ENCODE measurements at regions not wholly inside any gene's neighbourhood (a gene's known extent, or its start where the extent isn't known, plus 50 kb on each side); places are given as distances from the start of the nearest gene placed in this dataset.
"Not testable (repeated sequence)": the region's sequence is repeated elsewhere in the genome, so short reads cannot be mapped to it uniquely, and the experiment has no call there.

DNA sequence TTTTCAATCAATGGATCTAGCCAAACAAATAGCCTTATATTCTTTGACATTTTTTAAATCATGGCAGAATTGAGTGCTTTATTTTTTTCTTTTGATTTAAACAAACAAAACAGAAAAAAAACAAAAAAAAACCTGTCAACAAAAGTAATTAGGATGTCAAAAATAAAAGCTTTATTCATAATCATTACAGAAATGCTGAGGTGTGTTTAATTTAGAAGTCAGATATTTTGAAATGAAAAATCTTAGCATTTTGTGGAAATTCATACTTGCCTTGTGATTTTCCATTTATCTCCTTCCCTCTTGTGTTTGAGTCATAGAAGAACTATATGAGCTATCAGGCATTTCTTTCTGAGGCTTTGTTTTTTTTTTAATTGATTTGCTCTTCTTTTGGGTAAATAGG, 387.0 kb upstream of the STXBP6 start:
- DNase-seq (ENCODE audit: low read depth in 2 of 2): no peak

DNA sequence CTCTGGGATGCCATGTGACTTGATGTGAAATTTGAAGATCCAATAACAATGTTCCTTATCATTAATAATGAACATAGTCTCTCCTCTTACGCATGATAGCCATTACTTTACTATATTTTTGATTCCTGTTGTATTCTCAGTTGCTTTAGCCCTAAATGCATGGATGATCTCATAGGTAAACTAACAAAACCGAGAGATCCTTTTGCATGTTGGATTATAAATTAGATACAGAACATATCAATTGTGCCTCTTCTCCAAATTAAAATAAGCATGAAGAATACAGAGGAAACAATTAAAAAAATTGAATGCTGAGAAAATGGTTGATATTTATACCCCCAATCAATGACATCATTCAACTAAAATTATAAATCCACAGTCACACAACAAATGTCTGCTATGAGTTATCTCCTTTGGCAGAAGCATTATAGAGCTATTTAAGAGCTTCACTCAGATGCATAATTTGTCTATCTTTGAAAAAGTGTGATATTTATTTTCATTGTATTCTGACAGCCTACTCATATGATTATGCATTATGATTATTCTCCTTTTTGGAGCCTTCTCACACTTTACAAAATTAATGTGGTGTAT, 386.4 kb upstream of the STXBP6 start:
- no peak for DNase-seq (ENCODE audit: low read depth in 2 of 2)

DNA sequence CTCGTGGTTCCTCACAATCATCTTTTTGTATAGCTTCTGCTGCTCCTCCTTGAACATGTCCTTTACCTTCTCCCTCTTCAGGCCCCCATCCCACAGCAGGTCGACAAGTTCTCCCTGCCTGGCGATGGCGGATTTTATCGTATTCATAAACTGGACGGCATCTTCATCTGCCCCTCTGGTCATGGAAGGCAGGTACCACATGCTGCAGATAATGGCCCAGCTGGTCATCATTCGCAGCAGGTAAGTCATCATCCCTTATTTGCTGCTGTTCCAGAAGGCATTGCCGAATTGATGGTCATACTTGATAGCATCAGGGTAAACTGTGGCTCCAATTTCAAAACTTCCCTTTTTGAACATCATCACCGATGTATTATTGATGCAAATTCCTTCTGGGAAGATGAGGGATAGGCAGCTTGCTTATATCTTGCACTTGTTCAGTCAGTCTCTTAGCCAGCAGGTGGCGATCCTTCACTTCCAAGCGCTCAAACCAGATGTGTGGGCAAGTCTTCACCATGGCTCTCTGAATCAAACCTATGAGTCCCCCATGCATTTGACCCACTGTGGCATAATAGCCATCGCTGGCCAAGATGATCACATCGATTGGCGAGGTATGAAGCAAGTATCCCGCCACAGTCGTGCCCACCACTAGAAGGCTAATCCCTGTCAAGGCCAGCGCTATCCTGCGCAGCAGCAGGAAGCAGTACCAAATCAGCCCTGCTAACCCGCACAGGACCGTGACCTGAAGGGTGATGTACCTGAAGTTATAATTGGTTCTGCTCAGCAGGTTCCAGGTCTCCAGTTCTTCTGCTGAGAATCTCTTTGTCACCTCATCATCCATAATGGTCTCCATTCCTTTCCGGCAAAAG, 381.5 kb upstream of the STXBP6 start:
- DNase-seq (ENCODE audit: low read depth in 2 of 2): no peak

DNA sequence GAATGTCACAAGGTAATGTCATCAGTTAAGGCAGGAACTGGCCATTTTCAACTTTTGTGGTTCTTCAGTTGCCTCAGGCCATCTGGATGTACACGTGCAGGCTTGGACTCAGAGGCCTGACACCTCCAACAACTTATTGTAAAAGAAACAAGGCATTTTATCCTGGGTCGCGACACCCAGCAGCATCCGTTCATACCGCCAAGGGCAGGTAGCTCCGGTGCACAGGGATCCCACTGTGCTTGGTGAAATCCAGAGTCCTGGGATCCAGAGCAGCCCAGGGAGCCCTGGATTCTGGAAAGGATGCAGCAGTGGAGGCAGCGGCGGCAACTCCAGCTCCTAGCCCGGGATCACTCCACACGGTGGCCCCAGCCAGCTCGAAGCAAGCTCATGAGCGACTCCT, 380.9 kb upstream of the STXBP6 start:
- no peak for DNase-seq (ENCODE audit: low read depth in 2 of 2)

DNA sequence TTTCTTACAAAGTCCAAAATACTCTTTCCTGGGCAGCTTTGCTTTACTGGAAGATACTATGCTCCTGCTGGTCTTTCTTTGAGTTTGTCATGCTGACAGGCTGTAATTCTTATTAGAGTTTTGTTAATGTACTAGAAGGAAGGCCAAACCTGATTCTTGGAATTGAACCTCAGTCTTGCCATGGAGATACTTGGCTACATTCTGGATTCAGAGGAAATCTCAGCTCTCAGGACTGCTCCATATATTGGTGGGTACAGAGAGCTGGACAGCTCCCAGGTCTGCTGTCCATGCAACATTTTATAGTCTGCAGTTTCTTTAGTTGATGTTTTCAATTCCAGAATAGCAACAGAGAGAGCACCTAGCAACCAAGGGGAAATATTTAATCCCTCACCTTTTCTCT, 363.1 kb upstream of the STXBP6 start:
- no peak for DNase-seq (ENCODE audit: low read depth in 2 of 2)

DNA sequence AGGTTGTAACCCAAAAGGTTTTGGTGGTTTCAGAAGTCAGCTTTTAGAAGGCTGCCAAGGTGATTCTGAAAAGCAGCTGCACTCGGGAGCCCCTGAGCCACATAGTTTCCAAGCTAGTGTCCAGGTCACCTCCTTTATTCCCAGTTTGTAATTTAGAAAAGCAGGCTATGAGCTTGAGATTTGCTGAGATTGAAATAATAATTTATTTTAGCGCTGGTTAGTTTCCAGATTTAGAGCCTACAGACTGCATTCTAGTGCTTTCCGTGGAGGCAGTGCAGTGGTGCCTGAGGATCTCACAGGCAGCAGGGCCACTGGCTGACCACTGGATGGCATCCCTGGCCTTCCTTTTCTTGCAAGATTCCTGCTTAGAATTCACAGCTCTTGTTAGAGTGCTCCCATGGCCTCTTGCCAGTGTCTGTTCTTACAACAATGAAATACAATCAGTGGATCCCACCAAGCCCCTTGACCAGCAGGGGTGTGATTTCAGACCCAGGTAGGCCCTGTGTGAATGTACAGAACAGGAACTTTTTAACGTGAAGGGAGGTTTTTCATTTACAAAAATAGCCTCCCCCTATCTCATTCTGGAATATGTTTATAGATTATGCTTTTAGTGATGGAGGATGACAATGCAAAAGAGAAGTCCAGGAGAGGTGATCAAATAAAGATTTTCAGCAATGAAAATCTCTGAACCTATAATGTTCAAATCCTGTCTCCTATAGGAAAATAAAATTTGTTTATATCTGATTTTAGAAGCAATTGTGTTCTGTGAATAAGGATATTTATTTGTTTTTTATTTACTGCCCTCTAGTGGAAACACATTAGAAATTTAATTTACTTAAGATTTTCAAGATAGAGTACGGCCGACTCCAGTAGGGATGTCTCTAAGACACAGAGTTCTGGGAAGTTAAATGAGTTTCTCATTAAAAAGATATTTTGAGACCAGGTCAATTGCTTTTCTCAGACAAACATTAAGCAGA, 362.1 kb upstream of the STXBP6 start:
- no peak for DNase-seq (ENCODE audit: low read depth in 2 of 2)

DNA sequence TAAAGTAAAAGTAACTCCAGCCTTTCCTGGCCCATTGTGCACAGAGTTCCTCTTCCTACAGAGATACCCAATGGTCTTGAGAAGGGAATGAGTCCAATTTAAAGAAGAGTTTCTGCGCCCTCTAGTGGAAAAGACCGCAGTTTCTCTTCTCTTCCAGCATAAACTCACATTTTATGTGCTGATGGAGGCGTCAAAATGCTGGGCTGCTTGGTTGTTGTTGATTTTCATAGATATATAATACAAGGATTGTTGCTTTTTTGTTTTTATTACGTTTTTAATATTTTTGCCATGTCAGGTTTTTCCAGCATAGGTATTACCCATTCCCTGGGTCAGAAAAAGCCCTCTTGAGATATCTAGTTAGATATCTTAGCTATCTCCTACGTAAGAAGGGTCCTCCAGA, 356.9 kb upstream of the STXBP6 start:
- DNase-seq (ENCODE audit: low read depth in 2 of 2): peak in 1 of 2 donors; percentile 5

DNA sequence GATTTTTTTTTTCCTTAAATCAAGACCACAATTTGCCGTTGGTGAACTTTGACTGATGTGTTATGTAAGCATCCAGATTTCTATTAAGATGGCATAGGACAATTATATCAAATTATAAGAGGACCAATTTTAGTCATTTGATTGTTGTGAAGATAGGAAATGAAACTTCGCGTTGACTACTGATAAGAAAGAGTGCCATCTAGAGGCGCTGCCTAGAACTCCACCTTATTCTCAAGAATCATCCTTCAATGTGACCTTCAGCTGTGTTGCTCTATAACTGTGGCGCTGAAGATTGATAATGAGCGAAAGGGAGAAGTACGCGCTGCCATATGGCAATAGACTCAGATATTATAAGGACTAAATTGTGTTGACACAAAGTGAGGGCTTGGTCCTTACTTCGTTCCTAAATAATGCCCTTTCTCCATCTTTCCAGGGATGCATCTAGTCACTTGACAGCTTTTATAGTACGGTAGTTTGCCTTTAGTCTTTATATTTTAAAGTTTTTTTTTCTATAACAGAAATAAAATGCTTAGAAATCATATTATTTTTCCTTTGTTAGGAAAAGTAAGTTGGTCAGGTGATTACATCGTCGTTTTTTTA, 350.8 kb upstream of the STXBP6 start:
- peak; percentile 17 to 18 for DNase-seq (ENCODE audit: low read depth in 2 of 2)

DNA sequence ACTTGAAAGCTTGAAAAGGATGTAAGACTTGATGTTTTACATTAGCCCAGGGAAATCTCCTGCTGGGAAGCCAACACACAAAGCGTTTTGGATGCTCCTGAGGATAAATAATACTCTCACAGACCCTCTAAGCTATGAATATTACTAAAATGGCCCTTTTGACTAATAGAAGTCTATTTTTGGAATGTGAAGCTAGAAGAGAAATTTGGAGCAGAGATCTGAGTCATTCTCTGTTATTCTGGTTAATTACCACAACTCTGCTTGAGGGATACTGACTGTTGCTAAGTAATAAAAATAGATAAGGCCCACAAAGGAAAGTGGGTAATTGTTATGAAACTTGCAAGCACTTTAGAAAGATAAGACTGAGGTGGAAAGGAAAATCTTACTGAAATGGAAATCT, 346.2 kb upstream of the STXBP6 start:
- DNase-seq (ENCODE audit: low read depth in 2 of 2): no peak

DNA sequence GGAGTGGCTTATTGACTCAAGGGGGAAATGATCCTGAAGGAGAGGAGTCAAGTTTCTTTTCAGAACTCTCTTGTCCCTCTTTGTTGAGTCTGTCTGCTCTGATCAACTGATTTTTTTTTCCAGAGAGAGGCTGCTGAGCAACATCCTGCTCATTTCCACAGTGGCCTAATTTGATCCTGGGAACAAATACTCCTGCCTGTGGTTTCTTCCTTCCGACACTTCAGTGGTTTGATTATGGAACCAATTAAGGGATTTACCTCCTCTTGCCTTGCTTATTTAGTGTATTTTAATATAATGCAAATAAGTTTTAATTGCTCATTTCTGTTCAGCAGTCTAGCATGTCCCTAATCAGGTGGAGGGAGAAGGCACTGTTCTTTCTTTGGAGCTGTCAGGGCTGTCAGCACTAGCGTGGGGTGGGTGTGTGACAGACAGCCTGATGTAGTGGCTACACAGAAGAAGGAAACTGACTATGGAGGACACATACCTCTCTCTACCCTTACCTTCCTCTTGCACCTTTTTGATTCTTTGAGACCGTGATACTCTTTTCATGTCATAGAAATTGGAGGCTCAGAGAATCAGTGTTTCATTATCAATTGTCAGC, 344.9 kb upstream of the STXBP6 start:
- no peak for DNase-seq (ENCODE audit: low read depth in 2 of 2)

DNA sequence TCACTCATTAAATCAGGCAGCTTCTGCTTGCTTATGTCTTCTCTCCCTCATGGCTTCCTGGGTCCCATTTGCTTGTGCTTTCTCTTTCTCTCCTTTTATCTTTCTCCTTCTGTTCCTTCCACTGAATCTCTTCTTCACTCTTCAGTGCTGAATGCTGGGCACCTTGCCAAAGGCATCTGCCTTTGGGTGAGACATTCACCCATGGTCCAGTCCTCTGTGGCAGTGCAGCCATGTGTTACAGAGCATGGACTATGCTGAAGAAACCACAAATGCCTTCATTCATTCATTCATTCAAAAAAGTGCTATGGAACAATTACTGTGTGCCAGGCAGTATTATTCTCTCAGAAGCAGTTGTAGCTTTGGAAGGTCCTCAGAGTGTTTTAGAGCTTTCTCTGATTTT, 344.4 kb upstream of the STXBP6 start:
- no peak for DNase-seq (ENCODE audit: low read depth in 2 of 2)

DNA sequence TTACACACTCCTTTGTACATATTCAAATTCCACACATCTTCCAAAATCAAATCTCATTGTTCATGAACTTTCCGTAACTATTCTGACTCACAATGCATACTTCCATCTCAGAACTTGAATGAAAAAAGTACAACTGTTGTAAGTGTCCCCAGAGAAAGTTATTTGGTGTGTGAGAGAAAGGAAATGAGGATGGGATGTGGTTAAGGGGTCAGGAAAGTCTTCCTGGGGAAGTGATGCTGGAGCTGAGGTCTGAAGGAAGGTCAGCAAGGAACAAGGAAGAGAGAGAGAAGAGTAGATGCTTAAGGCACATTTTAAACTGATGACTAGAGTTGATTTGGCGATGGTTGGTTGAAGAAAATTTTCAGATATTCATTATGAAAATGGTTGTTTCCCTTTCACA, 340.0 kb upstream of the STXBP6 start:
- DNase-seq (ENCODE audit: low read depth in 2 of 2): no peak

DNA sequence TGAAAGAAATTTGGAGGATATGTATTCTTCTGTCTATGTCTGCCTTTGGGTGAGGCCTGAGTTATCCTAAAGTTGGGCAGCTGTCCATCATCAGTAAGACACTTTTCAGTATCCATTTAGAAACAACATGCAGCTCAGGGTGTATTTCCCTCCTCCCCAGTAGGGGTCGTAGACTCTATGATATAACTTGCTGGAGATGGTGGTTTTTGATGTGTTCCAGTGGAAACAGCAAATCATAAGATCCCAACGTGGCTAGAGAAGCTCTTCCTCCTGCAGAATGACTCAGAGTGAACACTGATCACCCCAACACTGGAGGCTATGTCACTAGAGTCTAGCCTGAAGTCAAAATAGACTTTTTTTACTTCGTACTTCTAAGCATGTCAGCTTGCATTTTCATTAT, 331.6 kb upstream of the STXBP6 start:
- no peak for DNase-seq (ENCODE audit: low read depth in 2 of 2)

DNA sequence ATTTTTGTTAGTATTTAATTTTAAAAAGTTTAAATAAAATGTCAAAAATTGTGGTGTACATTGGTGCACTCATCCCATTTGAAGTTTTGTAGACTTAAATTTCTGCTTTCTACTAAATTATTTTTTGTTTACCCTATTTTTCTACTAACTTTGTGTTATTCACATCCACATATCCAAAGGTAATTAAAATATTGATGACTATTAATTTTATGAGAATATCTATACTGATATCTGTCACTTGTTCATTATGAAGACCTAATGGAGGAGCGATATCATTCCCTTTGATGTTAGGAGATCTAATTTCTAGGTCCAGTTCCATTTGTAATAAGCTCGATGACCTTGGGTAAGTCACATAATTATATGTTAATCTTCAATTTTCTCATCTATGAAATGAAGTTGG, 325.7 kb upstream of the STXBP6 start:
- no peak for DNase-seq (ENCODE audit: low read depth in 2 of 2)

DNA sequence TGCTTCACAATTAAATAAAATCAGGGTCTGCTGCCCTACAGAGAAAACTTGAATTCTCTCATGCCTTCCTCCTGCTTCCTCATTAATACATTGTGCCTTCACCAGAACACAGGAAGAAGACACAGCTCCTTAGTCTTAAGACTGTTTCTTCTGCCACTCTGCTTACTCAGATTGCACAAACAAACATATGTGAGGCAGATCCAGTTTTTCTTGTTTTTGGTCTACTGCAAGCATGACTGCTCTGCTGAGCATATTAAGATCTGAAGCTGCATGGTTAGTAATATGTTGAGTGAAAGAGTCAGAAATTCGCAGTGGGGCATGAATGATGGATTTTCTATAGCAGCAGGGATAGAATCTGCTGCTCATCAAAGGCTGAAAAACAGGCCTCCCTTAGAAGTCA, 321.1 kb upstream of the STXBP6 start:
- no peak for DNase-seq (ENCODE audit: low read depth in 2 of 2)

DNA sequence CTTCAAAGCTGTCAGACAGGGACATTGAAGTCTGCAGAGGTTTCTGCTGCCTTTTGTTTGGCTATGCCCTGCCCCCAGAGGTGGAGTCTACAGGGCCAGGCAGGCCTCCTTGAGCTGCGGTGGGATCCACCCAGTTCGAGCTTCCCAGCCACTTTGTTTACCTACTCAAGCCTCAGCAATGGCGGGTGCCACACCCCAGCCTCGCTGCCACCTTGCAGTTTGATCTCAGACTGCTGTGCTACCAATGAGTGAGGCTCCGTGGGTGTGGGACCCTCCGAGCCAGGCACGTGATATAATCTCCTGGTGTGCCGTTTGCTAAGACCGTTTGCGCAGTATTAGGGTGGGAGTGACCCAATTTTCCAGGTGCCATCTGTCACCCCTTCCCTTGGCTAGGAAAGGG, 320.1 kb upstream of the STXBP6 start:
- not testable (repeated sequence) for DNase-seq (ENCODE audit: low read depth in 2 of 2)

DNA sequence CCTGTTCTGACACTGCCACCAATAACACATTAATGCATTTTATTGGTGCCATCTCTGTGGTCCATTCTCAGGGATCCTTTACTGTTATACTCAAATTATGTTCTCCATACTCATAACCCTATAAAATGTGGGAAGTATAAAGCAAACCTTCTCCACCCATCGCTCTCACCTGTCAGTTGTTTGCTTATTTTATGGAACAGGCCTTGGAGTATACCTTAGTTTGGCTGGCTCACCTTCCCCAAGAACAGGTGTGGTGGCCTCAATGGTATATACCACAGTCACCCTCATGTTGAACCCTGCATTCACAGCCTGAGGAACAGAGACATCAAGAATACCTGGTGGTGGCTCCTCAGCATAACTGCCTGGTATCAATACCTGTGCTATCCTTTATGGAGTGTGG, 308.4 kb upstream of the STXBP6 start:
- DNase-seq (ENCODE audit: low read depth in 2 of 2): no peak

DNA sequence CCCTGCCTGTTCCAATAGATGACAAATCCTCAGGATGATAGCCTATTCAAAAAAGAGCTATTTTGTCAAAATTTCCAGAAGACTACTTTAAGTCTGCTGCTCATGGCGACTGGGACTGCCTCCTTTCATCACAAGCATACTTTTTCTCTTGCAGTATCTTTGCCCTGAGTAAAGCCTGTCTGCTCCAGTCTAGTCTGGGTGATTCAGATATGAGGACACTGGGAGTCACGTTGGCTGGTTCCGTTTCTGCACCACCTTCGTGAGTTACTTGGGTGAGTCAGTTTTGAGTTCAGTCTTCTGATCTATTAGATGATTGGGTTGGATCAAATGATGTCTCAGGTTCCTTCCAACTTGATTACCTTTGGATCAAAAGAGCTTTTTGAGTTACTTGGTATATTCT, 301.3 kb upstream of the STXBP6 start:
- DNase-seq (ENCODE audit: low read depth in 2 of 2): no peak

DNA sequence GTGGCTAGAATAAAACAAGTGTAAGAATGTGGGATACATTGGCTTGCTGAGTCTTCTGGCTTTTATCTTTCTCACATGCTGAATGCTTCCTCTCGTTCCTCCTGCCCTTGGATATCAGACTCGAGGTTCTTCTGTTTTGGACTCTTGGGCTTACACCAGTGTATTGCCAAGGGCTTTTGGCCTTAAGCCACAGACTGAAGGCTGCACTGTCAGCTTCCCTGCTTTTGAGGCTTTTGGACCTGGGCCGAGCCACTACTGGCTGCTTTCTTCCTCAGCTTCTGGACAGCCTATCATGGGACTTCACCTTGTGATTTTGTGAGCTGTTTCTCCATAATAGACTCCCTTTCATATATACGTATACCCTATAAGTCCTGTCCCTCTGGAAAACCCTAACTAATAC, 300.9 kb upstream of the STXBP6 start:
- DNase-seq (ENCODE audit: low read depth in 2 of 2): no peak

DNA sequence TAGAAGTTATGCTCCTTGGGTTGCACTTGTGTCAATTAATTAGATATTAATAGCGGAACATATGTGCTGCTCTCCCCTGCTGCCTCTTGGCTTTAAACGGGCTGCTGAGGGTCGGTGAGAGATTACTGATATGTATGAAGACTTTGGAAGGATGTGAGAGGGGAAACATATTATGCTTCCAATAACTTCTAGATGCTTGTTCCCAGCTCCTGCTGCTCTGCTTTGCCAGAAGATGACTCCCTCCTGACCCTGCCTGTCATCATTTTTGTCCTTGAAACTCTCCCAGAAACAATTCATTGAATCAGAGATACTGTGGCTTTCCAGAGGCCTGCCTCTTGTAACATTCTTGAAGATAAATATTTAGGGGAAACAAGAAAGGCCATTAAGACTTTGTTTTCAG, 300.1 kb upstream of the STXBP6 start:
- DNase-seq (ENCODE audit: low read depth in 2 of 2): no peak

DNA sequence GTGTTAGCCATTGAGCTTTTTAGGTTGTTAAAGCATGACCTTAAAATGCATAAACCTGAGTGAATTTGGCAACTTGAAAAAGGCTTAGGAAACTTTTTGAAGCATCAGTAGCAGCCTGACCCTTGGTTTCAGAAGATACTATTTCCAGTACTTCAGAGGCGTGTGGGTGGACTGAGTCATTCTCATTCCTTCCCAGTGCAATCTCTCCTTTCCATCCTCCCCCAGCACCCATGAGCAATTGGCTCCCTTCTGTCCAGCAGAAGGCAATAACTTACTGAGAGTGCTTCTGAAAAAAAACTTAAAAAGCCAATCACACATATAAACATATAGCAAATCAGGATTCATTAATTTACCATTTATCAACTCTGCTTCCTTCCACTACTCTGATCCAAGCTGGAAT, 299.3 kb upstream of the STXBP6 start:
- DNase-seq (ENCODE audit: low read depth in 2 of 2): no peak

DNA sequence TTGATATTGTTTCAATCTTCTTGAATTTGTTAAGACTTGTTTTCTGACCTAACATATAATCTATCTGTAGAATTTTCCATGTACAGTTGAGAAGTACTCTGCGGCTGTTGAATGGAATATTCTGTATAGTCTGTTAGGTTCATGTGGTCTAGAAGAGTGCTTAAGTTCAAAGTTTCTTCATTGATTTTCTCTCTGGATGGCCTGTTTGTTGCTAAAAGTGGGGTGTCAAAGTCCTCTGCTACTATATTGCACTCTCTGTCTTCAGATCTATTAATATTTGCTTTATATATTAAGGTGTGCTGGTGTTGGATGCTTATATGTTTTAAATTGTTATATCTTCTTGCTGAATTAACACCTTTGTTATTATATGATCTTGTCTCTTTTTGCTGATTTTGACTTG, 290.9 kb upstream of the STXBP6 start:
- no peak for DNase-seq (ENCODE audit: low read depth in 2 of 2)
